HG03575 (cell line): ENCODE measurements at regions not wholly inside any gene's neighbourhood (a gene's known extent, or its start where the extent isn't known, plus 50 kb on each side); places are given as distances from the start of the nearest gene placed in this dataset.

Source experiments
- ATAC-seq: cut with Tn5 transposase; IDR thresholded peaks from one replicate; pipeline ENCODE4 v1.9.1; 2021; ENCODE audit not compliant: unreplicated experiment, insufficient number of reproducible peaks, low FRiP score; ENCODE audit errors: extremely low read depth

DNA sequence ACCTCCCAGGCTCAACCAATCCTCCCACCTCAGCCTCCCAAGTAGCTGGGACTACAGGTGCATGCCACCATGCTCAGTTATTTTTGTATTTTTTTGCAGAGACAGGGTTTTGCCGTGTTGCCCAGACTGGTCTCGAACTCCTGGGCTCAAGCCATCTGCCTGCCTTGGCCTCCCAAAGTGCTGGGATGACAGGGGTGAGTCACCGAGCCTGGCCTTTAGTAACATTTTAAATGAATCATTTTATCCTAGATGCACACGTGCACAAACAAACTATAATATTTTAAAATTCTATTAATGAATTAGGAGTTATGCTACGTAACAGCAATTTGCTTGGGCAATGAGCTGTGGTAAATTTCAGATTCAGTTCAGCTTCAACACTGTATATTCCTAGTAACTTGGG is 862.5 kb upstream of the ID2 start:
- ATAC-seq, result no peak

DNA sequence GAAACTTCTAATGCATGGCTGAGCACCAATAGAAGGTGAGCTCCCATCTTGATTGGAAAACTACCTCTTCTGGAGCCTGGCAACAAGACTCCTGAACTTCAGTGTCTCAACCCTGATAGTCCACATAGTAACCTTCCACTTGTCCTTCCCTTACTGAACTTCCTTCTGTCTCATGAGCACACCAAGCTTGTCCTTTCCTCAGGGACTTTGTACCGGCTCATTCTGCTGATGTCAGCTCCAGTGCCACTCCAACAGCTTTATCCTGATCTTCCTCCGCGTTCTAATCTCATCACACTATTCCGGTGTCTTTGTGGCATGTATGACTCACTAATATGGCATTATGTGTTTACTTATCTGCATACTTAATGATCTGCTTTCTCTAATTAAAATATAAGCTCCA is 862.0 kb upstream of the ID2 start:
- ATAC-seq, result no peak

- ATAC-seq, result no peak
Observed at GRCh38 chr2:7824211-7824610, 857.6 kb upstream of the ID2 start.

DNA sequence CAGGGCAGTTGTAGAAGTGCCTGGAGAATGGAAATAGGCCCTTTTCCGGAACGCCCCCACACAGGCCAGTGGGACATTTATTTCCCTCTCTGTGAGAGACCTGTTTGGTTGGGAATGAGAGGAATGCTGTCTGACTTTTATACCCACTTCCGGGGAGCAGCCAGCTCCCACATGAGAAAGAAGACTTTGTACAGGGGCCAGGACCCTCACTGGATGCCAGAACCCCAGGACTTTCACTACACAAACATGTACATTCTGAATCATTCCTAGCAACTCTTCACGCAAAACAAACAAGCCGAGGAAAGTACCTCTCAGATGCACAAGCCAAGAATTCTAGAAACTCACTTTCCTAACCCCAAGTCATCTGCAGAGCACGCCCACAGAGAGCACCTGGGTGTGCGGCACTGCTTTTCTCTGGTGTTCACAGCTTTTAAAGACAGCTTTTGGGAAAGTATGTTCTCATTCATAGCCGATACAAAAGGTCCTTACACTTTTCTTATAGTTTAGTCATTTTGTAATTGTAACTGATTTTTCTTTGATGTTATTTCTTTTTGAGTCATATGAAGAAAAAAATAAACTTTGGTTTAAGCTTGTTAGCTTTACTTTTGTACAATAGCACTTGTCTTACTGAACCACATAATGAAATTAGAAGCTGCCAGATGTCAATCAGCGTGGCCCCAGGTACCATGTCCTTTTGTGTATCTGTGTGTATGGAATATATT is 856.1 kb upstream of the ID2 start:
- peak; percentile 97 for ATAC-seq

DNA sequence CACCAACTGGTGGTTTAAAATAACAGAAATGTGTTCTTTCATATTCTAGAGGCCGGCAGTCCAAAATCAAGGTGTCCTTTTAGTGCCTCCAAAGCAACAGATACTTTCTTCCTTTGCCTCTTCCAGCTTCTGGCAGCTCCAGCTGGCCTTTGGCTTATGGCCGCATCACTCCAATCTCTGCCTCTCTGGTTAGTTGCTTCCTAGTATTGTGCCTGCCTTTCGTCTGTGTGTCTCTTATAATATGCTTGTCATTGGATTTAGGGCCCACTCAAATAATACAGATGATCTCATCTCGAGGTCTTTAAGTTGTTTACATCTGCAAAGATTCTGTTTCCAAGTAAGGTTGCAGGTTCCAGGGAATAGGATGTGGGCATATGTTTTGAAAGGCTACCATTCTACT is 855.2 kb upstream of the ID2 start:
- no peak for ATAC-seq

- ATAC-seq, result no peak
Observed at GRCh38 chr2:7829241-7829640, 852.6 kb upstream of the ID2 start.

- no peak for ATAC-seq
Observed at GRCh38 chr2:7830616-7831015, 851.2 kb upstream of the ID2 start.

GRCh38 chr2:7835151-7835550 is 846.7 kb upstream of the ID2 start:
- no peak for ATAC-seq

- ATAC-seq, result no peak
Observed at GRCh38 chr2:7835693-7836680, 845.9 kb upstream of the ID2 start.

- ATAC-seq, result no peak
Observed at GRCh38 chr2:7837237-7837760, 844.6 kb upstream of the ID2 start.

DNA sequence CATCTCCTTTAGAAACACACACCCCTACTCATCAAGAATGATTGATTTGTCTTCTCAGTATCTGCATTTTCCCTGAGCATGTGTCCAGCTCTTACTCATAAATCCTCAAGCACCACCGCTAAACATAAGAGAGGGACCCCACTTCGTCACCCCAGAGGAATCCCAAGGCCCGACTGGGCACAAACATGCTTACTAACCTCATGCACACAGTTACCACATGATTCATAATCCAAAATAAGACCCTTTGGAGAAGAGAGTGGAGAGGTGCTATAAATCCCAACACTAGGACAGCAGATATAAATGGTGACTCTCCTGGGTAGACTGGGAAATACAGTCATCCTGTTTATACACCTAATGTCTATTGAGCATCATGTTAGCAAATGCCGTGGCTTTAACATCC is 843.2 kb upstream of the ID2 start:
- no peak for ATAC-seq

DNA sequence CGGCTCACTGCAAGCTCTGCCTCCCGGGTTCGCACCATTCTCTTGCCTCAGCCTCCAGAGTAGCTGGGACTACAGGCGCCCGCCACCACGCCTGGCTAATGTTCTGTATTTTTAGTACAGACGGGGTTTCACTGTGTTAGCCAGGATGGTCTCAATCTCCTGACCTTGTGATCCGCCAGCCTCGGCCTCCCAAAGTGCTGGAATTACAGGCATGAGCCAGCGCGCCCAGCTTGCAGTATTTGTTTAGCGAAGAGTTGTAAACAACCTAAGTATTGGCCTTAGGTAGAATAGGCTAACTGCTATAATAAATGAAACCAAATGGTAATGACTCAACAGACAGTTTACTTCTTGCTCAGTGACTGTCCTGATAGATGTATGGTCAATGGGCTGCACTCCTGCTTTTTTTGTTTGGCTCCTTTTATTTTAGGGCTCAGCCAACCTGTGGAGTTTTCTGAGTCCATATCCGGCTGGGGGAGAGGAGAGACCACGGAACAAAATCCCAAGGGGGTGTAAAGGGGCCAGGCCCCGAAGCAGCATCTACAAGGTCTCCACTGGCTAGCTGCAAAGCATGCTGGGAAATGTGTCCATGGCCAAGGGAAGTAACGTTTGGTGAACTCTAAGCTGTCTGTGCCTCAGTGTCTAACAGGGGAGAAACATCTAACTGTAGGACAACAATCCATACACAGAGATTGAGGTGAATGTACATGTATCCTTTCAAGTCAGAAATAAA is 841.0 kb upstream of the ID2 start:
- ATAC-seq, result no peak

DNA sequence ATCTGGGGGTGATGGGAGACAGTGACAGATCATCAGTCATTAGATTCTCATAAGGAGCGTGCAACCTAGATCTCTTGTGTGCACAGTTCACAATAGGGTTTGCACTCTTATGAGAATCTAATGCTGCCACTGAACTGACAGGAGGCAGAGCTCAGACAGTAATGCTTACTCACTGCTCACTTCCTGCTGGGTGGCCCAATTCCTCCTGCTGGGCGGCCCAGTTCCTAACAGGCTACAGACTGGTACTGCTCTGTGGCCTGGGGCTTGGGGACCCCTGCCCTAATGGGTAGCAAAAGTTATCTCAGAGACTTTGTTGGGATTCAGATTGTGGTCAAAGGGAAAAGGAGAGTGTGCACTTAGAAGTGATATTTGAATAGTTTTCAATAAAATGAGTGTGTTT is 840.1 kb upstream of the ID2 start:
- ATAC-seq, result no peak

DNA sequence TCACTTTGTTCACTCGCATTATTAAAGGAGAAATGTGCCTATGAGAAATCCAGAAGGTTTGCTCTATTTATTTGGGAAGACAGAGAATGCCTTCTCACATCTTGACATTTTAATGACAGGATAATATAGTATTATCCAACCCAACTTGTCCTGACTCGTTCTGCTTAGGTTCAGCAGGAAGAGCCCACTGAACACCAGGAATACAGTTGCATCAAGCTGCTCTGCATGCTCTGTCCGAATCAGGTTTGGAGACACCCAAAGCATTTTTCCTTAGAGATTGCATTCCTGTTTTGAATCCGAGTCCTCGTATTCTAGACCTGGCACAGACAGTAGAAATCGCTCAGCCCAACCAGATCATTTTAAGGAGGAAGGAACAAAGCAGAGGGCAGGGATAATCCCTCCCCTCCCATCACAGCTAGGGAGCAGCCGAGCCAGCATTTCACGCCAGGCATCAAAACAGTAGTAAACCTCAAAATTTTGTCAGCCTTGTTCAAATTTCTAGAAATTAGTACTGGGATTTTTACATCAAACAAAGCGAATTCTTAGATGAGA is 837.4 kb upstream of the ID2 start:
- no peak for ATAC-seq

DNA sequence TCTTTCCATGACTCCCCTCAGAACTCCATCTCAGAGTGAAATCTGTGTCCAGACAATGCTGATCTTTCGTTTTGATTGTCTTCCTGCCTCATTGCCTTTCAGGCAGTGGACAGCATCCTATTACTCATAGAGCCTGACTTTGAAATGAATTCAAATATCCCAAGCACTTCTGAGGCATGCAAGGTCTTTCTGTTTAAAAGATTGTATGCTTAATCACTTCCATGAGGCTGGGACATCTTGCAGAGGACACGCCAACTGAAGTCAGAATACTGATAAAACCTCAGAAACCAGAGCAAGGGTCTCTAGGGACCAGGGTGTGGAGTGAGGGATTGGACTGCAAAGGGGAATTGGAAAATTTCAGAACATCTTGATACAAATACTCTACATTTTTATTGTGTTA is 836.5 kb upstream of the ID2 start:
- no peak for ATAC-seq

- no peak for ATAC-seq
Observed at GRCh38 chr2:7846607-7847006, 835.2 kb upstream of the ID2 start.

DNA sequence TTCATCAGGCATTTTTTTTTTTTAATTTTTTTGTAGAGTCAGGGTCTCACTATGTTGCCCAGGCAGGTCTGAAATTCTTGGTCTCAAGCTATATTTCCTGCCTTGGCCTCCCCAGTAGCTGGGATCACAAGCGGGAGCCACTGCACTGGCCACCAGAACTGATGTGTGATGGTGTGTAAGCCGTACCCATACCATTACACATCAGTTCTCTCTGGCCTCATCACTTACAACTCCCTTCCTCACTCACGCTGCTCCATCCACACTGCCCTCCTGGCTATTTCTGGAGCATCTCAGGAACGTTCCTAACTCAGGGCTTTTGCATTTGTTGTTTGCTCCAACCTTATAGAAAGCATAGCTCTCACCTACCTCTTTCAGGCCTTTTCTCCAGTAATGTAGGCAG is 834.5 kb upstream of the ID2 start:
- ATAC-seq, result no peak

GRCh38 chr2:7849027-7849426 is 832.8 kb upstream of the ID2 start:
- ATAC-seq, result no peak

- ATAC-seq, result no peak
Observed at GRCh38 chr2:7849531-7849930, 832.3 kb upstream of the ID2 start.
